Astrocyte (in vitro differentiated cells and primary cell): ENCODE measurements at regions not wholly inside any gene's neighbourhood (a gene's known extent, or its start where the extent isn't known, plus 50 kb on each side); places are given as distances from the start of the nearest gene placed in this dataset.

Source experiments
- DNase-seq: peaks from one replicate; pipeline ENCODE4 v3.0.0-alpha.2; 2010; ENCODE audit warnings: low read depth
- FAIRE-seq: peaks from 2 replicates; lab custom pipeline; 2011; peaks lifted over from hg19 to GRCh38; lab: Jason Lieb, UNC
- H2AFZ ChIP-seq: 2 replicates; pipeline ENCODE4 v1.6.0; 2012; ENCODE audit warnings: low read depth, low read length, inconsistent platforms
- H3K27ac ChIP-seq: 2 replicates; pipeline ENCODE4 v1.5.1; 2011; ENCODE audit warnings: low read depth, low read length, inconsistent platforms
- H3K27me3 ChIP-seq: 2 replicates; pipeline ENCODE4 v1.6.0; 2011; ENCODE audit warnings: low read length, inconsistent platforms; ENCODE audit not compliant: insufficient read depth
- H3K36me3 ChIP-seq: 2 replicates; pipeline ENCODE4 v1.5.1; 2011; ENCODE audit warnings: low read length, inconsistent platforms; ENCODE audit not compliant: insufficient read depth
- H3K4me1 ChIP-seq: 2 replicates; pipeline ENCODE4 v1.5.1; 2011; ENCODE audit warnings: low read length, inconsistent platforms; ENCODE audit not compliant: insufficient read depth
- H3K4me2 ChIP-seq: 2 replicates; pipeline ENCODE4 v1.6.0; 2012; ENCODE audit warnings: low read length, inconsistent platforms
- H3K4me3 ChIP-seq: 2 replicates; pipeline ENCODE4 v1.5.1; 2011; ENCODE audit warnings: low read depth, mild to moderate bottlenecking, low read length, inconsistent platforms; ENCODE audit not compliant: insufficient read depth
- H3K79me2 ChIP-seq: 2 replicates; pipeline ENCODE4 v1.6.0; 2012; ENCODE audit warnings: mild to moderate bottlenecking, low read length, inconsistent platforms; ENCODE audit not compliant: insufficient read depth
- H3K9ac ChIP-seq: 2 replicates; pipeline ENCODE4 v1.6.0; 2012; ENCODE audit warnings: mild to moderate bottlenecking, low read length, inconsistent platforms
- H3K9me3 ChIP-seq: 2 replicates; pipeline ENCODE4 v1.5.1; 2012; ENCODE audit warnings: low read depth, mild to moderate bottlenecking, low read length, inconsistent platforms; ENCODE audit not compliant: insufficient read depth
- H4K20me1 ChIP-seq: 2 replicates; pipeline ENCODE4 v1.6.0; 2012; ENCODE audit warnings: low read length, inconsistent platforms; ENCODE audit not compliant: insufficient read depth
- H3K27ac Mint-ChIP-seq: one replicate; pipeline ENCODE4 v1.8.0; 2021; ENCODE audit warnings: mild to moderate bottlenecking, mixed read lengths; ENCODE audit not compliant: unreplicated experiment
- H3K27me3 Mint-ChIP-seq: one replicate; pipeline ENCODE4 v1.8.0; 2021; ENCODE audit warnings: low read depth, mixed read lengths; ENCODE audit not compliant: unreplicated experiment
- H3K36me3 Mint-ChIP-seq: one replicate; pipeline ENCODE4 v1.8.0; 2021; ENCODE audit warnings: low read depth, mixed read lengths; ENCODE audit not compliant: unreplicated experiment
- H3K4me1 Mint-ChIP-seq: one replicate; pipeline ENCODE4 v1.8.0; 2021; ENCODE audit warnings: low read depth, mixed read lengths; ENCODE audit not compliant: unreplicated experiment
- H3K4me3 Mint-ChIP-seq: one replicate; pipeline ENCODE4 v1.8.0; 2021; ENCODE audit warnings: mild to moderate bottlenecking, moderate library complexity, mixed read lengths; ENCODE audit not compliant: unreplicated experiment
- H3K9me3 Mint-ChIP-seq: one replicate; pipeline ENCODE4 v1.8.0; 2021; ENCODE audit warnings: mild to moderate bottlenecking, mixed read lengths; ENCODE audit not compliant: unreplicated experiment
- CTCF ChIP-seq: IDR thresholded peaks from 2 replicates; pipeline ENCODE4 v1.5.1; 2011; ENCODE audit warnings: low read depth, mild to moderate bottlenecking, inconsistent platforms, low read length, moderate library complexity; ENCODE audit not compliant: insufficient read depth
- EZH2 ChIP-seq: IDR thresholded peaks from 2 replicates; pipeline ENCODE4 v1.6.1; 2012; ENCODE audit warnings: mild to moderate bottlenecking, low read length, inconsistent platforms; ENCODE audit not compliant: insufficient read depth

GRCh38 chr9:88230612-88231011 lies 92.3 kb upstream of the SPATA31C2 start:
- Histone ChIP-seq H3K4me3 (no peak overlapping the region), H3K27ac (no peak overlapping the region), H3K4me1 (no peaks in the 10 kb centered on the region), H3K4me2 (no peak overlapping the region), H3K27me3 (no peaks in the 10 kb centered on the region), H3K9ac (no peak overlapping the region), H3K36me3 (no peaks in the 10 kb centered on the region), H4K20me1 (no peaks in the 10 kb centered on the region), H3K9me3 (peaks cover 4% of the 10 kb centered on the region), H3K79me2 (no peaks in the 10 kb centered on the region), H2AFZ (no peak overlapping the region)
- no peak for FAIRE-seq
- no peak for TF ChIP-seq EZH2
- no peak for TF ChIP-seq CTCF
- H3K4me1 Mint-ChIP-seq = peaks cover 22% of the 10 kb centered on the region
- no peak overlapping the region for H3K4me3 Mint-ChIP-seq
- no peak for DNase-seq
- H3K27me3 Mint-ChIP-seq = peaks cover 3% of the 10 kb centered on the region
- no peaks in the 10 kb centered on the region for H3K36me3 Mint-ChIP-seq
- H3K27ac Mint-ChIP-seq = no peak overlapping the region
- H3K9me3 Mint-ChIP-seq = peaks cover 5% of the 10 kb centered on the region

GRCh38 chr9:88229434-88229833 lies 91.2 kb upstream of the SPATA31C2 start:
- peaks cover 3% of the 10 kb centered on the region for H3K27me3 Mint-ChIP-seq
- FAIRE-seq = no peak
- Histone ChIP-seq H3K9me3 (peaks cover 4% of the 10 kb centered on the region), H2AFZ (no peak overlapping the region), H3K4me3 (no peak overlapping the region), H3K27me3 (no peaks in the 10 kb centered on the region), H4K20me1 (no peaks in the 10 kb centered on the region), H3K36me3 (no peaks in the 10 kb centered on the region), H3K4me1 (no peaks in the 10 kb centered on the region), H3K4me2 (no peak overlapping the region), H3K9ac (no peak overlapping the region), H3K27ac (no peak overlapping the region), H3K79me2 (no peaks in the 10 kb centered on the region)
- H3K4me3 Mint-ChIP-seq = no peak overlapping the region
- no peaks in the 10 kb centered on the region for H3K36me3 Mint-ChIP-seq
- peaks cover 5% of the 10 kb centered on the region for H3K9me3 Mint-ChIP-seq
- peaks cover 12% of the 10 kb centered on the region for H3K4me1 Mint-ChIP-seq
- DNase-seq = no peak
- TF ChIP-seq CTCF (no peak), EZH2 (no peak)
- H3K27ac Mint-ChIP-seq = no peak overlapping the region

GRCh38 chr9:88224938-88225337 lies 86.7 kb upstream of the SPATA31C2 start:
- Histone ChIP-seq H3K27me3 (no peaks in the 10 kb centered on the region), H2AFZ (no peak overlapping the region), H3K27ac (no peak overlapping the region), H3K9ac (no peak overlapping the region), H4K20me1 (no peaks in the 10 kb centered on the region), H3K4me1 (no peaks in the 10 kb centered on the region), H3K4me2 (no peak overlapping the region), H3K36me3 (no peaks in the 10 kb centered on the region), H3K79me2 (no peaks in the 10 kb centered on the region), H3K4me3 (no peak overlapping the region), H3K9me3 (no peaks in the 10 kb centered on the region)
- no peak overlapping the region for H3K4me3 Mint-ChIP-seq
- TF ChIP-seq EZH2 = no peak
- no peak for TF ChIP-seq CTCF
- H3K9me3 Mint-ChIP-seq = peaks cover 2% of the 10 kb centered on the region
- no peaks in the 10 kb centered on the region for H3K36me3 Mint-ChIP-seq
- H3K4me1 Mint-ChIP-seq = peaks cover 3% of the 10 kb centered on the region
- no peak for DNase-seq
- peaks cover 3% of the 10 kb centered on the region for H3K27me3 Mint-ChIP-seq
- no peak for FAIRE-seq
- H3K27ac Mint-ChIP-seq = no peak overlapping the region
